Islet precursor cell (in vitro differentiated cells): ENCODE measurements at regions not wholly inside any gene's neighbourhood (a gene's known extent, or its start where the extent isn't known, plus 50 kb on each side); places are given as distances from the start of the nearest gene placed in this dataset.

ENCODE experiments used
- DNase-seq: peaks from one replicate; pipeline ENCODE4 v3.0.0-alpha.2; 2018

DNA sequence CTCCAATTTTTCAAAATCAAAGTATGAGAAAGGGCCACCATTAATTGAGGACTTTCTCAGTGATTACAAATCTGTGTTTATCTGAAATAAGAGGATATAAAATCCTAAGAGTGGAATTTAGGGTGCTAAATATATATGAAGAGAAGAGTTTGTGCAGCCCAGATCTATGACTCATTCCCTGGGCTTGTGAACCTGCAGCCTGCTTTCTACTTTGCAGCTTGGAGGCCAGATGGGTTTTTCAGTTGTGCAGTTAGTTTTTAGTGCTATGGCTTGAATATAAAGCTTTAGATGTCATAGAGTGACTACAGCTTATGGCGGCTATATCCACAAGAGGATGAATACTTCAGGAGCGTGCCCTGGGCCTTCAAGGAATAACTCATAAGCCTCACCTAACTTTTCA, 1391.1 kb downstream of the FSTL5 start:
- no peak for DNase-seq

- no peak for DNase-seq
Observed at GRCh38 chr4:160795216-160795615, 1368.6 kb downstream of the FSTL5 start.

DNA sequence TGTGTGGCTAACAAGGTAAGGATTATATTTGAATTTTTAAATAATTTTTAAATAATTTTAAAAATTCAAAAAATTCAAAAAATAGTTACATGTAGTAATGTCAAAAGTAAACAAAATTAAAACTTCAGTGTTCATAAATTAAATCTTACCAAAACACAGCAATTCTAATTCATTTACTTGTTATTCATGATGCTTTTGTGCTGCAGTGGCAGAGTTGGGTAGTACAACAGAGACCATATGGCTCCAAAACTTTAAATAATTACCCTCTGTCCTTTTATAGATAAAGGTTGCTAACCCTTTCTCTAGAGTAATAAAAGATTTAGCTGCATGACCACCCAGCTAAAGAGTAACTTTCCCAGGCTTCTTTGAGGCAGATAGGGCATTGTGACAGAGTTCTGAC, 1355.6 kb downstream of the FSTL5 start:
- DNase-seq: no peak

- DNase-seq: no peak
Observed at GRCh38 chr4:160809576-160809975, 1354.2 kb downstream of the FSTL5 start.

GRCh38 chr4:160810424-160810823, 1353.4 kb downstream of the FSTL5 start:
- DNase-seq: no peak

DNA sequence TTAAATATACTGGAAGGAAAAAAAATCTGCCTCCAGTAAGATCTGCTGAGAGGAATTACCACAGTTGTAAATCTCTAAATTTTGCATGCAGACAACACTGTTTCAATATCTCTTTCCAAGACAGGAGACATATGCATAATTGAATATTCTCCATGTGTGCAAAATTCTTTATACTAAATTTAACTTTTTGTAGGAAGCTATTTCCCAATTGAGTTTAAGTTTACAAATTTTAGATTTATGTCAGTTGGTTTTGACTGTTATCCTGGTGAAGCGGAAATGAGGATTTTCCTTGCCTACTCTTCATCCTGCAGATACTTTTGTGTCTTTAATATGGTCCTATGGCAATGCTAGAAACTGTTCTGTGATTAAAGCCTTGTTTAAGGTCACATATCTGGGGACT, 1352.9 kb downstream of the FSTL5 start:
- no peak for DNase-seq

GRCh38 chr4:160811956-160812355, 1351.8 kb downstream of the FSTL5 start:
- DNase-seq: no peak

DNA sequence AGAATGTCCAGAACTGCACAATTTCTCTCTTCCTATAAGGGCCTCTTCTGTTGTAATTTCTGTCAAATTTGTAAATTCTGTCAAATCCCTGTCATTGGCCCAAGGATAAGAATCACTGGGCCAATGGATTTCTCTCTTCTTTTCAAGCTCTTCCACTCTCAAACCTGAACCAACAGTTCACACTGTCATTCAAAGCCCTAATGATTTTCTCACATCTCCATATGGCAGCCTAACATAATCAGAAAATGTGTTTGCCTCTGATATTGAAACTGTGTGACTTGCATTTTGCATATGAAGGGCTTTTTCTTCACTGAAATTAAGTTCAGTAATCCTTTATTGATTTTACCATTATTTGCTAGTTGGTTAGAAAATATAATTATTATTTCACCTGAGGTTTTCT, 1349.1 kb downstream of the FSTL5 start:
- DNase-seq: no peak

GRCh38 chr4:160818571-160818970, 1345.2 kb downstream of the FSTL5 start:
- DNase-seq: no peak

DNA sequence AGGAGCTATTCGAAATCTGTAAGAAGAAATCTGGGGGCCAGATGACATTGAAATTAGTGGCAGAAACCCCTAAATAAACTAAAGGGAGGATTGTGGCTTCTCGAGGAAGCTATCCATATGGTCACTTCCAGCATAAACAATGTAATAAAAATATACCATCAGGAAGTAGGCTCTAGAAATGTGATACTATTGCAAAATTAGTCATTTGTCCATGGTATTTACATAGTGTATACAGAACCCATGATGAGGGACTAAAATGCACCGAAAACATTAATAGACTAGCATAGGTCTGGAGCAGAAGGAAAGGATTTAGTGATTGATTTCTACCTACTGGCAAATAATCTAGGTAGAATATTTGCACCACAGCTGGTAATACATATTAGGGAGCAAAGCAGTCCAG, 1344.0 kb downstream of the FSTL5 start:
- DNase-seq: no peak

DNA sequence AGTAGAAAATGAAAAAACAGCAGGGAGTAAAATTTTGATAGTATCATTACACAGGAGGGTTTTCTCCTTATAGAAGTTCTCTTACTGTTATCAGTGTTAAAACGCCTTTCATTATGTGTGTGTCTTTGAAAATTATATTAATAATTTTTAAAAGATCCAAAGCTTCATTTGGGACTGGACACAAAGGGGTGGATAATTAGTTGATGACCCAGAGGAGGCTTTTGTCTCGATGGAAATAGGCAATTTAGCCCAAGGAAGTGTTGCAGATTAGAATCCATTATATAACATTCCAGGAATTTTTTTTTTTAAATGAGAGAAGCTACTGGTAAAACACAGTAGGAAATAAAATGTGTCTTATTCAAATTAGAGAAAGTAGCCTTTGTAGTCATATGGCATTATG, 1339.3 kb downstream of the FSTL5 start:
- DNase-seq: no peak

GRCh38 chr4:160825644-160826338, 1338.0 kb downstream of the FSTL5 start:
- DNase-seq: peak; percentile 63

GRCh38 chr4:160826339-160826679, 1337.5 kb downstream of the FSTL5 start:
- no peak for DNase-seq

- DNase-seq: no peak
Observed at GRCh38 chr4:160831165-160831922, 1332.5 kb downstream of the FSTL5 start.

GRCh38 chr4:160835789-160836188, 1328.0 kb downstream of the FSTL5 start:
- peak; percentile 88 for DNase-seq

DNA sequence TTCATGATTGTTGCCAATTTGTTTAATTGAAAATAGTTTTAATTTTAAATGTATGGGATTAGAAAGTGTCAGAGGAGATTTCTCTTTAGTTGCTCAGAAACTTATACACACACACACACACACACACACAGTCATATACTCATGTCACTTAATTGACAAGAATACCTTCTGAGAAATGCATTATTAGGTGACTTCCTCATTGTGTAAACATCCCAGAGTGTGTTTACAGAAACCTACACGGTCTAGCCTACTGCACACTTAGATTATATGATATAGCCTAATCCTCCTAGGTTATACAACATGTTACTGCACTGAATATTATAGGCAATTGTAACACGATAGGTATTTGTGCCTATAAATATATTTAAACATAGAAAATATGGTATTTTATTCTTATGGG, 1327.4 kb downstream of the FSTL5 start:
- no peak for DNase-seq

GRCh38 chr4:160846121-160846520, 1317.7 kb downstream of the FSTL5 start:
- no peak for DNase-seq

DNA sequence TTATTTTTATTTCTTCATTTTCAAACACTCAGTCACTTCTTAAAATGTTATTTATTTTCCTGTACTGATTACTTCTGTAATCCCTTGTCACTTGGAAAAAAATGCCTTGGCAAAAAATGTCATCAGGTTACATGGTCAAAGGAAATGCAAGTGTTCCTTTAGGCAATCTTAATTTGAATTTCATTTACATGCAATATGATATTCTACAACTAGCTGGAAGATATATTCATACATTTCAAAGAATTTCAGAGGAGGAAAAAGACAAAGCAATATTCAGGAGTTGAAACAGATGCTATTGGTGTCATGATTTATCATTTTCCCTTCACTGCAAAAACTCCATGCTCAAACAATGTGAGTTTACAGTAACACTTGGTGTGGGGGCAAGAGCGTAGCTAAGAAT, 1316.6 kb downstream of the FSTL5 start:
- DNase-seq: no peak

GRCh38 chr4:160848489-160848888, 1315.3 kb downstream of the FSTL5 start:
- DNase-seq: no peak

DNA sequence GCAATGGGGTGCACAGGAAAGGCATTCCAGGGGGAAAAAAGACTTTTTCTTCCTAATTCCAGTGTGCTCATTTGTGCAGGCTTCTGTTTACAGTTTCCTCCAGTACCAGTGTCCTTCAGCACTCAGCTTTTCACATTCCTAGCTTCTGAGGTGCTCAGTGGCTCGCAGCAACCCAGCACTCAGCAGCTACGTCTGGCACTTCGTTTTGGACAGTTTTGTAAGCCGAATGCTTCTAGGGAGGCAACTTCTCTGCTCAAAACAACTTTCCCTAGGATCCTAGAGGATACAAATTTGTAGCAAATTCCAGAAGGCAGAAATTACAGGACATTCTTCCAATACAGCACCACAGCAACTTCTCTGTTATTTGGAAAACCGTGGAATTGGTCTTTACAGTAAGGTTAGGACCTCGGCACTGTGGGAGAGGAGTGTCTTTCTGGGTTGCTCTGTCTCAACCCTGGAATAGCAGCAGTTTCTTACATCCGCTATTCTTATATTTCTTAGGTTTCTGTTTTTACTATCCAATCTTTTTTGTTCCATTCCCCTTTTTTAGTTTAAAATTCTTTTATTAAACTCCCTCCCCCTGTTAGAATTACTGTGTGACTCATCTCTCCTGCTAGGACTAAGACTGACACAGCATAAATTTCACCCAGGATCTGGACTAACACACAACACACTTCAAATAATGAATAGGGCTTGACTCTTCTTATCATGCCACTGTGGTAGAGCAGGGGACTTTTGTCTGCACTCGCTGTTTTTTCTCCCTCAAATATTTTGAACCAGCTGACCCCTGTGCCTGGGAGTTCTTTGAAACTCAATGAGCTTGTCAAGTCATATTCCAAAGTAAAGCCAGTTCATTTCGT, 1314.7 kb downstream of the FSTL5 start:
- DNase-seq: peak; percentile 87

DNA sequence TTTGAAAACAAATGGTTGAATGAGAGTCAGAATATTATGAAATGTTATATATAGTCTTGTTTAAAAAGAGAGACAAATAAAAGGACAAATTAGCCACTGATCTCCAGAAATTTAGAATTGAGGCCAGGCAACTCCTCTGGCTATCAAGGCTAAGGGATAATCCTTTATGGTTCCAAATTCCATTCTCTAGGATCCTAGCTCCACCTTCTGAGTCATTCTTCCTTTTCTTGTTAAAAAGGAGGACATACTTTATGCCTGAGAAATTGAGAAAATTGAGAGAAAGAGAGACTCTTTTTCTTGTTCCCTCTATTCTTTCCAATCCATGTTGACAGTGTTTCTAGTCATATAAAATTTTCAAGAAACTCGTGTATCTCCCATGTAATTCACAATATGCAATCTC, 1299.5 kb downstream of the FSTL5 start:
- no peak for DNase-seq

- DNase-seq: no peak
Observed at GRCh38 chr4:160869899-160870298, 1293.9 kb downstream of the FSTL5 start.

DNA sequence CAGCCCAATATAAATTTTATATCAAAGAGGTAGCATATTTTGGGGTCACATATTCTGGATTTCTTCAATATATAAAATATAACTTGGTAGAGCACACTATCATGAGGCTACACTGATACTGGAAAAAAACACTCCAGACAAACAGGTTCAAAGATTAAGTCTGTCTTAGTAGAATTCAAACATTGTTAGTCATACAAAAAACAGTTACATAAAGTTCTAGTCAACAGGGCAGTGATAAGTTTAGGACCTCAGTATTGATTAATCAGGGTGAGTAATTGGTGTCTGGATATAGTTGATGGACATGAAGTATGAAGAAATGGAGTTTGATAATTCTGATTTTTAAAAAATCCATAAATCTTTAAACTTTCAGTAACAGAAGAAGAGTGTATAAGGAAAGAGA, 1291.3 kb downstream of the FSTL5 start:
- no peak for DNase-seq
